Left ventricle myocardium inferior (tissue), 1 donor: ENCODE measurements at regions not wholly inside any gene's neighbourhood (a gene's known extent, or its start where the extent isn't known, plus 50 kb on each side); places are given as distances from the start of the nearest gene placed in this dataset.
"Not testable (repeated sequence)": the region's sequence is repeated elsewhere in the genome, so short reads cannot be mapped to it uniquely, and the experiment has no call there.

Experiments
- DNase-seq: peaks from one replicate; pipeline ENCODE4 v3.0.0-alpha.2; 2020
- H3K27ac ChIP-seq: fragments of 200-600 bp; replicated peaks from 2 replicates; pipeline ENCODE4 v1.8.0; 2021
- H3K27me3 ChIP-seq: fragments of 200-600 bp; 2 replicates; pipeline ENCODE4 v1.8.0; 2021; ENCODE audit warnings: low read depth
- H3K36me3 ChIP-seq: fragments of 200-600 bp; 2 replicates; pipeline ENCODE4 v1.8.0; 2021
- H3K4me1 ChIP-seq: fragments of 200-600 bp; 2 replicates; pipeline ENCODE4 v1.8.0; 2021
- H3K4me3 ChIP-seq: fragments of 200-600 bp; 2 replicates; pipeline ENCODE4 v1.8.0; 2021; ENCODE audit warnings: mild to moderate bottlenecking, moderate library complexity
- H3K9me3 ChIP-seq: fragments of 200-600 bp; replicated peaks from 2 replicates; pipeline ENCODE4 v1.8.0; 2021
- CTCF ChIP-seq: fragments of 200-600 bp; IDR thresholded peaks from 2 replicates; pipeline ENCODE4 v1.8.0; 2021; ENCODE audit warnings: antibody characterized with exemption, mild to moderate bottlenecking, borderline replicate concordance
- intact Hi-C: fragments of 100-400 bp; cut with micrococcal nuclease; formaldehyde crosslinking; loops from one replicate; pipeline ENCODE4 v1.11.0; 2022
- donor health status: DM: no; HTN: yes; CAD: no; lungs with severe emphysema.

GRCh38 chr4:112747036-112747435, 110.1 kb downstream of the LARP7 start:
- Histone ChIP-seq H3K9me3 (no peaks in the 10 kb centered on the region), H3K27me3 (no peaks in the 10 kb centered on the region), H3K27ac (peak overlapping the region; percentile 11), H3K36me3 (no peaks in the 10 kb centered on the region), H3K4me3 (no peak overlapping the region), H3K4me1 (peaks cover 22% of the 10 kb centered on the region)
- no peak for TF ChIP-seq CTCF
- no peak for DNase-seq
- intact Hi-C loops, result no loop called here

GRCh38 chr4:112748352-112748878, 111.5 kb downstream of the LARP7 start:
- TF ChIP-seq CTCF, result no peak
- Histone ChIP-seq H3K4me1 (peaks cover 22% of the 10 kb centered on the region), H3K4me3 (no peak overlapping the region), H3K27me3 (no peaks in the 10 kb centered on the region), H3K27ac (no peak overlapping the region), H3K9me3 (no peaks in the 10 kb centered on the region), H3K36me3 (no peaks in the 10 kb centered on the region)
- intact Hi-C loops, result no loop called here
- no peak for DNase-seq

- H3K27ac ChIP-seq, H3K27me3 ChIP-seq, H3K36me3 ChIP-seq, H3K9me3 ChIP-seq, H3K4me3 ChIP-seq, DNase-seq, intact Hi-C loops: not testable (repeated sequence)
- H3K4me1 ChIP-seq, result peaks cover 22% of the 10 kb centered on the region
Observed at GRCh38 chr4:112750749-112751148, 113.8 kb downstream of the LARP7 start.

GRCh38 chr4:112751447-112751846, 114.5 kb downstream of the LARP7 start:
- Histone ChIP-seq H3K9me3 (no peaks in the 10 kb centered on the region), H3K27ac (no peak overlapping the region), H3K4me3 (no peak overlapping the region), H3K27me3 (no peaks in the 10 kb centered on the region), H3K36me3 (no peaks in the 10 kb centered on the region), H3K4me1 (peaks cover 17% of the 10 kb centered on the region)
- TF ChIP-seq CTCF, result no peak
- intact Hi-C loops, result no loop called here
- DNase-seq, result no peak

GRCh38 chr4:112752061-112752460, 115.1 kb downstream of the LARP7 start:
- Histone ChIP-seq H3K36me3 (no peaks in the 10 kb centered on the region), H3K27me3 (no peaks in the 10 kb centered on the region), H3K4me1 (peaks cover 14% of the 10 kb centered on the region), H3K27ac (no peak overlapping the region), H3K4me3 (no peak overlapping the region), H3K9me3 (no peaks in the 10 kb centered on the region)
- intact Hi-C loops, result no loop called here
- TF ChIP-seq CTCF, result no peak
- no peak for DNase-seq

- Histone ChIP-seq H3K27ac (no peak overlapping the region), H3K27me3 (no peaks in the 10 kb centered on the region), H3K36me3 (no peaks in the 10 kb centered on the region), H3K4me3 (no peak overlapping the region), H3K9me3 (no peaks in the 10 kb centered on the region), H3K4me1 (peaks cover 10% of the 10 kb centered on the region)
- intact Hi-C loops, result no loop called here
- TF ChIP-seq CTCF, result no peak
- DNase-seq, result no peak
Observed at GRCh38 chr4:112752510-112752909, 115.6 kb downstream of the LARP7 start.
